ENCODE measurements at regions not wholly inside any gene's neighbourhood (a gene's known extent, or its start where the extent isn't known, plus 50 kb on each side); places are given as distances from the start of the nearest gene placed in this dataset.

- DNase-seq (ENCODE audit: low read depth) = no peak
- TF ChIP-seq CTCF (conservative IDR thresholded peaks at IDR 0.05; ENCODE audit: low read length) = no peak
- no peak overlapping the region for H3K4me3 ChIP-seq (ENCODE audit: low read length)
Observed at GRCh38 chr7:80563561-80564327, 51.9 kb upstream of the GNAT3 start.

- no peak for TF ChIP-seq CTCF (conservative IDR thresholded peaks at IDR 0.05; ENCODE audit: low read length)
- DNase-seq (ENCODE audit: low read depth) = no peak
- no peak overlapping the region for H3K4me3 ChIP-seq (ENCODE audit: low read length)
Observed at GRCh38 chr7:80565554-80565953, 53.7 kb upstream of the GNAT3 start.

GRCh38 chr7:80581486-80582260, 56.8 kb upstream of the CD36 start:
- DNase-seq (ENCODE audit: low read depth) = no peak
- no peak overlapping the region for H3K4me3 ChIP-seq (ENCODE audit: low read length)
- TF ChIP-seq CTCF (conservative IDR thresholded peaks at IDR 0.05; ENCODE audit: low read length) = no peak

- TF ChIP-seq CTCF (conservative IDR thresholded peaks at IDR 0.05; ENCODE audit: low read length) = no peak
- no peak overlapping the region for H3K4me3 ChIP-seq (ENCODE audit: low read length)
- DNase-seq (ENCODE audit: low read depth) = peak; percentile 26
Observed at GRCh38 chr7:80583901-80584300, 54.5 kb upstream of the CD36 start.

GRCh38 chr7:80584778-80585177, 53.7 kb upstream of the CD36 start:
- no peak for TF ChIP-seq CTCF (conservative IDR thresholded peaks at IDR 0.05; ENCODE audit: low read length)
- no peak overlapping the region for H3K4me3 ChIP-seq (ENCODE audit: low read length)
- peak; percentile 43 for DNase-seq (ENCODE audit: low read depth)

- DNase-seq (ENCODE audit: low read depth) = no peak
- no peak for TF ChIP-seq CTCF (conservative IDR thresholded peaks at IDR 0.05; ENCODE audit: low read length)
- no peak overlapping the region for H3K4me3 ChIP-seq (ENCODE audit: low read length)
Observed at GRCh38 chr7:80587538-80587937, 50.9 kb upstream of the CD36 start.

GRCh38 chr7:80588591-80588990, 49.9 kb upstream of the CD36 start:
- DNase-seq (ENCODE audit: low read depth) = peak; percentile 37
- no peak for TF ChIP-seq CTCF (conservative IDR thresholded peaks at IDR 0.05; ENCODE audit: low read length)
- H3K4me3 ChIP-seq (ENCODE audit: low read length) = no peak overlapping the region

Data from AG10803 (cell line).